CD4-positive, alpha-beta T cell (primary cell): ENCODE measurements at regions not wholly inside any gene's neighbourhood (a gene's known extent, or its start where the extent isn't known, plus 50 kb on each side); places are given as distances from the start of the nearest gene placed in this dataset.

Source experiments
- ATAC-seq: fragments of 200-7000 bp; cut with Tn5 transposase; one replicate; pipeline ENCODE4 v1.10.0; 2022; ENCODE audit warnings: mild to moderate bottlenecking; ENCODE audit not compliant: poor library complexity
- CTCF ChIA-PET: fragments of 350-600 bp; sonication (Branson Sonifier 250); formaldehyde crosslinking; loops from one replicate; lab custom pipeline; 2021; ENCODE audit warnings: antibody characterized with exemption, inconsistent platforms; lab: Charles Lee
- POLR2A ChIA-PET: fragments of 350-600 bp; sonication (Branson Sonifier 250); formaldehyde crosslinking; loops from one replicate; lab custom pipeline; 2021; ENCODE audit warnings: antibody characterized with exemption, inconsistent platforms; lab: Charles Lee
- DNase-seq, 14 experiments: peaks; one replicate each; pipeline ENCODE4 v3.0.0-alpha.2; 2013 to 2020; ENCODE audit warnings: mixed read lengths in 2 of 14
- H3K27ac ChIP-seq, 2 donors: one replicate each; pipeline versions ENCODE4 v1.5.1 to v1.7.0; 2013; ENCODE audit warnings: low read length in 2 of 2, low read depth in 1 of 2, mild to moderate bottlenecking in 1 of 2
- H3K27me3 ChIP-seq, 2 experiments: 1 replicate in 1 of 2; 2 replicates in 1 of 2; pipeline versions ENCODE4 v1.6.1 to v1.7.0; 2013; ENCODE audit warnings: low read length in 2 of 2, control low read depth in 1 of 2, mild to moderate bottlenecking in 1 of 2, moderate library complexity in 1 of 2; ENCODE audit not compliant: insufficient read depth in 2 of 2, control insufficient read depth in 1 of 2
- H3K36me3 ChIP-seq: one replicate; pipeline ENCODE4 v1.6.1; 2013; ENCODE audit warnings: low read length, control low read depth; ENCODE audit not compliant: insufficient read depth
- H3K4me1 ChIP-seq: one replicate; pipeline ENCODE4 v1.6.1; 2013; ENCODE audit warnings: low read length, control low read depth; ENCODE audit not compliant: insufficient read depth
- H3K4me3 ChIP-seq: one replicate; pipeline ENCODE4 v1.5.1; 2013; ENCODE audit warnings: mild to moderate bottlenecking, low read length, moderate library complexity
- H3K9me3 ChIP-seq, 2 experiments: 1 replicate in 1 of 2; 2 replicates in 1 of 2; pipeline versions ENCODE4 v1.6.1 to v1.7.0; 2013; ENCODE audit warnings: low read length in 2 of 2, mild to moderate bottlenecking in 2 of 2, control low read depth in 1 of 2, moderate library complexity in 1 of 2; ENCODE audit not compliant: control insufficient read depth in 1 of 2, insufficient read depth in 1 of 2
- H3K27ac Mint-ChIP-seq: one replicate; pipeline ENCODE4 v1.8.0; 2020; ENCODE audit warnings: mixed read lengths
- H3K27me3 Mint-ChIP-seq: one replicate; pipeline ENCODE4 v1.8.0; 2021; ENCODE audit warnings: mixed read lengths
- H3K36me3 Mint-ChIP-seq: one replicate; pipeline ENCODE4 v1.8.0; 2021; ENCODE audit warnings: low read depth, mixed read lengths
- H3K4me1 Mint-ChIP-seq: one replicate; pipeline ENCODE4 v1.8.0; 2021; ENCODE audit warnings: low read depth, mixed read lengths
- H3K4me3 Mint-ChIP-seq: one replicate; pipeline ENCODE4 v1.8.0; 2020; ENCODE audit warnings: mild to moderate bottlenecking, mixed read lengths
- H3K9me3 Mint-ChIP-seq: one replicate; pipeline ENCODE4 v1.8.0; 2020; ENCODE audit warnings: mixed read lengths
- intact Hi-C, 2 experiments: fragments of 100-400 bp; cut with DNase I in 1 of 2; cut with micrococcal nuclease in 1 of 2; formaldehyde crosslinking; loops; one replicate each; pipeline versions ENCODE4 v1.15.1 to v1.9.0; 2023 to 2025; cut with DNase I, micrococcal nuclease
- TF ChIP-seq, protein P1 (sequence below): fragments of 200-600 bp; IDR thresholded peaks from one replicate; pipeline ENCODE4 v1.8.0; 2022; ENCODE audit warnings: antibody characterized with exemption, mild to moderate bottlenecking

DNA sequence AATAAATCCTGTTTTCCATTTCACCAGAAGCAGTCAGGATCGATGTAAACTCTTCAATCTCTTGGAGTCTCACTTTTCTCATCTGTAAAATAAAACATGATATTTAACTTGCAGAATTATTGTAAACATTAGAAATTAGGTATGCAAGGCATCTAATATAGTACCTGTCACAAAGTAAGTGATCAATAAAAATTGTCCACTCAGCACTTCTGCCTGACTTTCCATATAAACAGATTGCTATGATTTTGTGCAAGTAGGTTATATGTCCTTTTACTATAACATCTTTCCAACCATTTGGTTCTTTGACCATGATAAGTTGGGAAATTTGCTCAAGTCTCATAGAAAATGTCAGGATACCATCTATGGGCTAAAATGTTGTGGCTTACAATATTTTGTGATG lies 148.8 kb upstream of the MTAP start:
- TF ChIP-seq, protein P1, sequence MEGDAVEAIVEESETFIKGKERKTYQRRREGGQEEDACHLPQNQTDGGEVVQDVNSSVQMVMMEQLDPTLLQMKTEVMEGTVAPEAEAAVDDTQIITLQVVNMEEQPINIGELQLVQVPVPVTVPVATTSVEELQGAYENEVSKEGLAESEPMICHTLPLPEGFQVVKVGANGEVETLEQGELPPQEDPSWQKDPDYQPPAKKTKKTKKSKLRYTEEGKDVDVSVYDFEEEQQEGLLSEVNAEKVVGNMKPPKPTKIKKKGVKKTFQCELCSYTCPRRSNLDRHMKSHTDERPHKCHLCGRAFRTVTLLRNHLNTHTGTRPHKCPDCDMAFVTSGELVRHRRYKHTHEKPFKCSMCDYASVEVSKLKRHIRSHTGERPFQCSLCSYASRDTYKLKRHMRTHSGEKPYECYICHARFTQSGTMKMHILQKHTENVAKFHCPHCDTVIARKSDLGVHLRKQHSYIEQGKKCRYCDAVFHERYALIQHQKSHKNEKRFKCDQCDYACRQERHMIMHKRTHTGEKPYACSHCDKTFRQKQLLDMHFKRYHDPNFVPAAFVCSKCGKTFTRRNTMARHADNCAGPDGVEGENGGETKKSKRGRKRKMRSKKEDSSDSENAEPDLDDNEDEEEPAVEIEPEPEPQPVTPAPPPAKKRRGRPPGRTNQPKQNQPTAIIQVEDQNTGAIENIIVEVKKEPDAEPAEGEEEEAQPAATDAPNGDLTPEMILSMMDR = no peak
- intact Hi-C loops = no loop called here
- no peak overlapping the region for H3K4me3 ChIP-seq
- peaks cover 0 to 8% of the 10 kb centered on the region in 2 experiments for H3K9me3 ChIP-seq
- ChIA-PET CTCF (no interaction called here), POLR2A (no interaction called here)
- ATAC-seq (no peak), DNase-seq (no peak)
- peaks cover 2% of the 10 kb centered on the region for H3K9me3 Mint-ChIP-seq
- no peaks in the 10 kb centered on the region for H3K36me3 Mint-ChIP-seq
- no peak overlapping the region for H3K27ac ChIP-seq
- H3K4me1 ChIP-seq = no peaks in the 10 kb centered on the region
- H3K4me1 Mint-ChIP-seq = no peaks in the 10 kb centered on the region
- peaks cover 0 to 5% of the 10 kb centered on the region in 2 experiments for H3K27me3 ChIP-seq
- no peaks in the 10 kb centered on the region for H3K27me3 Mint-ChIP-seq
- H3K27ac Mint-ChIP-seq = no peak overlapping the region
- no peak overlapping the region for H3K4me3 Mint-ChIP-seq
- H3K36me3 ChIP-seq = no peaks in the 10 kb centered on the region

DNA sequence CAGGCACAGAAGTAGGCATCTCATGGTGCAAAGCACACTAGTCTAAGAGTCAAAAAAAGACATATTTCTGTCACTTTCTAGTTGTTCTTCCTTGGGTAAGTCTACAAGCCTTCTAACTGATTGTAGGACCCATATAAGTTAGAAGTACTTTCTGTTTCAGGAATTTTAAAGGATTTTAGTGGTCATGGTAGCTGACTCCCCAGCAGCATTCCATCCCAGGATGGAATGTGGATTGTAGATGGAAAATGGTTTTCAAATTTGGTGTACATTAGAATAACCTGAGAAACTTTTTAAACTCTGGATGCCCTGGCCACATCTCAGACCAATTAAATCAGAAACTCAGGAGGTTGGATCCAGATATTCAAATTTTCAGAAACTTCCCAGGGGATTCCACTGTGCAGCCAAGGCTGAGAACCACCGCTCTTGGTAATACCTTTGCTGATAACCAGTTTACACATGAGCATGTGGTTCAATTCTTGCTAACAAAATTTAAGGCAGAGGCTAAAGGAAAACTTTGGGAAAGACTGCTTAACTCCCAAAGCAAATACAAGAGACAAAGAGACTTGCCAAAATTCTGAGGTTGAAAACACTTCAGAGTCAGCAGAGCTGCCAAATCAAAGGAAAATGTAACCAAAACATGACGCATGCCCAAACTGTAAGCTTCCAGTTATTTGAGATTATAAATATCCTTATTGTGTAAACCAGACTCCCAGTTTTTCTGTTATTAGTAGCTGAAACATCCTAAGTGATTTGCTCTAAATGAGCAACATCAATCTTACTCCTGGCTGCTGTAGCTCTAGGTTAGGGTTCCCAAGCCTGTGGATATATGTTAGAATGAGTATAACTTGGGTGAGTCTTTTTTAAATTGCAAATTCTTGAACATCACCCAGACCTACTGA lies 145.4 kb upstream of the MTAP start:
- ChIA-PET POLR2A (no interaction called here), CTCF (no interaction called here)
- H3K27ac Mint-ChIP-seq = no peak overlapping the region
- Histone ChIP-seq H3K27me3 (peaks cover 0 to 5% of the 10 kb centered on the region in 2 experiments), H3K36me3 (no peaks in the 10 kb centered on the region), H3K4me1 (no peaks in the 10 kb centered on the region), H3K4me3 (no peak overlapping the region), H3K27ac (no peak overlapping the region), H3K9me3 (no peaks in the 10 kb centered on the region)
- H3K4me1 Mint-ChIP-seq = no peaks in the 10 kb centered on the region
- H3K4me3 Mint-ChIP-seq = no peak overlapping the region
- intact Hi-C loops = loop anchor here in 1 of 2 experiments (5.0 kb wide), 1 partner anchor 35 kb away; no protein-coding TSS in a partner anchor
- TF ChIP-seq, protein P1 = no peak
- H3K9me3 Mint-ChIP-seq = no peaks in the 10 kb centered on the region
- ATAC-seq (no peak), DNase-seq (no peak)
- no peaks in the 10 kb centered on the region for H3K36me3 Mint-ChIP-seq
- no peaks in the 10 kb centered on the region for H3K27me3 Mint-ChIP-seq

DNA sequence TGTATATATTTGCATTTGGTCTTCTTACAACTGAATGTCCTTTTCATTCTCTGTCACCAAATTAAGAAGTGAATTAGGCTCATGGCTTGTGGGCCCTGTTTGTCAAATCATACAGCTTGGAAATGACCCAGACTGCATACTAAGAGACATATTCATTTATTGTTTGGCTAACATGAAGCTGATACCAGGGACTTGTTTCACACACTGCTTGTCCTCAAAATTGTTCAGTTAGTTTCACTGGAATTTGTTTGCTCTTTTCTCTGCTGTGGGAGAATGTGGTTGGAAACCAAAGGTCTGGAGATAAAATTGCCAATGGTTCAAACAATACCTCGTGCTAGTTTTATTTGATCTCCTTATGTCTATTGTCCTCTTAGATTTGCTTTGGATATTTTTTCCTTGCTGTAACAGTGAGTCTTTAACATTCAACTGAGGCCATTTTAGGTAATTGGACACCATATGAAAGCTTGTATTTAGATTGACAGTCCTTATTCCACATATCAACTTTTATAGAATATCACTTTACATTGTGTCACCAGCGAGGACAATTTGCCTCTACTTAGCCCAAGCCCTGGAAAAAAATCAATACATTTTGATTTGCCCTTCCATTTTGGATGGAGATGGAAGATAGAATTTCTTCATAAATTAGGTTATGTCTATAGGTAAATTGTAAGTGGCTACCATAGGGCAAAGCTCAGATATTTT lies 144.3 kb upstream of the MTAP start:
- no peak for ATAC-seq
- Mint-ChIP-seq H3K27ac (no peak overlapping the region), H3K36me3 (no peaks in the 10 kb centered on the region), H3K9me3 (no peaks in the 10 kb centered on the region), H3K4me3 (no peak overlapping the region), H3K27me3 (no peaks in the 10 kb centered on the region), H3K4me1 (no peaks in the 10 kb centered on the region)
- ChIA-PET CTCF (no interaction called here), POLR2A (no interaction called here)
- Histone ChIP-seq H3K4me3 (no peak overlapping the region), H3K27me3 (peaks cover 0 to 5% of the 10 kb centered on the region in 2 experiments), H3K27ac (no peak overlapping the region), H3K9me3 (no peaks in the 10 kb centered on the region), H3K36me3 (no peaks in the 10 kb centered on the region), H3K4me1 (no peaks in the 10 kb centered on the region)
- DNase-seq = no peak
- intact Hi-C loops = loop anchor here in 1 of 2 experiments (5.0 kb wide), 1 partner anchor 36 kb away; no protein-coding TSS in a partner anchor
- TF ChIP-seq, protein P1 = no peak
